H1 (cell line): ENCODE measurements at regions not wholly inside any gene's neighbourhood (a gene's known extent, or its start where the extent isn't known, plus 50 kb on each side); places are given as distances from the start of the nearest gene placed in this dataset.
"Not testable (repeated sequence)": the region's sequence is repeated elsewhere in the genome, so short reads cannot be mapped to it uniquely, and the experiment has no call there.

Experiments
- CTCF ChIA-PET: fragments of 300-600 bp; sonication (Branson Sonifier 250); formaldehyde crosslinking; loops from one replicate; lab custom pipeline; 2021; ENCODE audit not compliant: partially characterized antibody; lab: Charles Lee
- POLR2A ChIA-PET: fragments of 300-600 bp; sonication (Branson Sonifier 250); formaldehyde crosslinking; loops from one replicate; lab custom pipeline; 2021; ENCODE audit warnings: inconsistent platforms; ENCODE audit not compliant: partially characterized antibody; lab: Charles Lee
- DNase-seq, 2 experiments: peaks; one replicate each; pipeline versions ENCODE4 v3.0.0 to v3.0.0-alpha.2; 2010 to 2022; ENCODE audit warnings: low spot score in 2 of 2, low read depth in 1 of 2, mixed read lengths in 1 of 2
- FAIRE-seq: peaks from 2 replicates; lab custom pipeline; 2011; peaks lifted over from hg19 to GRCh38; lab: Jason Lieb, UNC
- H2AFZ ChIP-seq: 2 replicates; pipeline ENCODE4 v1.8.1; 2012; ENCODE audit warnings: low read length, inconsistent platforms
- H2AK5ac ChIP-seq: 2 replicates; pipeline ENCODE4 v1.6.1; 2013; ENCODE audit warnings: low read depth, low read length
- H2BK120ac ChIP-seq: replicated peaks from 2 replicates; pipeline ENCODE3; 2013; ENCODE audit warnings: low read depth, low read length, inconsistent platforms
- H2BK12ac ChIP-seq: 2 replicates; pipeline ENCODE4 v1.6.1; 2013; ENCODE audit warnings: low read depth, low read length
- H2BK15ac ChIP-seq: 2 replicates; pipeline ENCODE4 v1.6.1; 2013; ENCODE audit warnings: low read length
- H2BK20ac ChIP-seq: 2 replicates; pipeline ENCODE4 v1.6.1; 2013; ENCODE audit warnings: low read length
- H2BK5ac ChIP-seq: 2 replicates; pipeline ENCODE4 v1.6.1; 2013; ENCODE audit warnings: low read depth, low read length
- H3K14ac ChIP-seq: 2 replicates; pipeline ENCODE4 v1.6.1; 2013; ENCODE audit warnings: inconsistent platforms; ENCODE audit not compliant: insufficient read length
- H3K18ac ChIP-seq: 2 replicates; pipeline ENCODE4 v1.6.1; 2013; ENCODE audit warnings: low read length; ENCODE audit errors: extremely low read depth
- H3K23ac ChIP-seq: 2 replicates; pipeline ENCODE4 v1.6.1; 2013; ENCODE audit warnings: inconsistent platforms; ENCODE audit not compliant: insufficient read length
- H3K23me2 ChIP-seq: 2 replicates; pipeline ENCODE4 v1.6.1; 2013; ENCODE audit warnings: low read depth, low read length
- H3K27ac ChIP-seq: 2 replicates; pipeline ENCODE4 v1.6.1; 2011; ENCODE audit warnings: low read depth, low read length, inconsistent platforms
- H3K27me3 ChIP-seq, 4 experiments: replicated peaks in 1 of 4; 1 replicate in 1 of 4; 2 replicates in 3 of 4; pipeline versions ENCODE4 v1.6.1 to v1.8.1; 2011 to 2013; ENCODE audit warnings: low read length in 3 of 4, mild to moderate bottlenecking in 3 of 4, inconsistent platforms in 2 of 4, mixed read lengths in 2 of 4, moderate library complexity in 1 of 4; ENCODE audit not compliant: control insufficient read depth in 3 of 4, insufficient read depth in 3 of 4; ENCODE audit errors: extremely low read depth in 1 of 4
- H3K36me3 ChIP-seq, 4 experiments: 2 replicates each; pipeline versions ENCODE4 v1.6.1 to v1.8.1; 2011 to 2013; ENCODE audit warnings: mild to moderate bottlenecking in 4 of 4, low read length in 3 of 4, moderate library complexity in 2 of 4, control low read depth in 1 of 4, inconsistent platforms in 1 of 4; ENCODE audit not compliant: insufficient read depth in 4 of 4, control insufficient read depth in 2 of 4
- H3K4ac ChIP-seq: replicated peaks from 2 replicates; pipeline ENCODE3; 2013; ENCODE audit warnings: low read length, low read depth, mixed read lengths, inconsistent platforms; ENCODE audit not compliant: insufficient read length
- H3K4me1 ChIP-seq, 4 experiments: replicated peaks in 1 of 4; 1 replicate in 1 of 4; 2 replicates in 3 of 4; pipeline versions ENCODE4 v1.6.1 to v1.8.1; 2011 to 2013; ENCODE audit warnings: low read length in 3 of 4, inconsistent platforms in 2 of 4, mixed read lengths in 1 of 4; ENCODE audit not compliant: insufficient read depth in 4 of 4, control insufficient read depth in 3 of 4
- H3K4me2 ChIP-seq, 2 experiments: 2 replicates each; pipeline versions ENCODE4 v1.6.1 to v1.8.1; 2011 to 2013; ENCODE audit warnings: low read depth in 2 of 2, low read length in 2 of 2, control low read depth in 1 of 2, inconsistent platforms in 1 of 2, mild to moderate bottlenecking in 1 of 2; ENCODE audit not compliant: insufficient read depth in 1 of 2
- H3K4me3 ChIP-seq, 4 experiments: fragments of 200-600, 300-600 bp in 1 of 4; sonication (generic), shearing (Covaris generic), sonication (Bioruptor Twin) in 1 of 4; 2 replicates each; pipeline versions ENCODE4 v1.5.1 to v1.8.1; 2011 to 2016; ENCODE audit warnings: low read length in 4 of 4, low read depth in 3 of 4, control low read depth in 2 of 4, inconsistent platforms in 2 of 4, mild to moderate bottlenecking in 2 of 4, mixed read lengths in 1 of 4, moderate library complexity in 1 of 4; ENCODE audit not compliant: insufficient read depth in 2 of 4; ENCODE audit errors: extremely low read depth in 1 of 4
- H3K56ac ChIP-seq: replicated peaks from 2 replicates; pipeline ENCODE3; 2013; ENCODE audit warnings: low read depth, mild to moderate bottlenecking, mixed read lengths, low read length, inconsistent platforms; ENCODE audit not compliant: insufficient read length
- H3K79me1 ChIP-seq: 2 replicates; pipeline ENCODE4 v1.6.1; 2013; ENCODE audit warnings: low read depth, low read length, control low read depth
- H3K79me2 ChIP-seq, 2 experiments: 2 replicates each; pipeline versions ENCODE4 v1.6.1 to v1.8.1; 2012 to 2013; ENCODE audit warnings: low read length in 2 of 2, mild to moderate bottlenecking in 2 of 2, inconsistent platforms in 1 of 2; ENCODE audit not compliant: insufficient read depth in 2 of 2, control insufficient read depth in 1 of 2
- H3K9ac ChIP-seq, 4 experiments: replicated peaks in 1 of 4; 1 replicate in 1 of 4; 2 replicates in 3 of 4; pipeline versions ENCODE4 v1.6.1 to v1.8.1; 2011 to 2013; ENCODE audit warnings: low read depth in 3 of 4, low read length in 3 of 4, control low read depth in 2 of 4, mild to moderate bottlenecking in 2 of 4, moderate library complexity in 2 of 4, inconsistent platforms in 1 of 4; ENCODE audit errors: extremely low read depth in 1 of 4
- H3K9me3 ChIP-seq, 2 experiments: 2 replicates each; pipeline versions ENCODE4 v1.6.1 to v1.8.1; 2012 to 2013; ENCODE audit warnings: mild to moderate bottlenecking in 2 of 2, moderate library complexity in 2 of 2, control low read depth in 1 of 2, inconsistent platforms in 1 of 2, low read depth in 1 of 2, low read length in 1 of 2, mixed read lengths in 1 of 2; ENCODE audit not compliant: insufficient read depth in 2 of 2
- H4K20me1 ChIP-seq, 2 experiments: replicated peaks in 1 of 2; 2 replicates each; pipeline versions ENCODE3 to v1.8.1; 2011 to 2013; ENCODE audit warnings: inconsistent platforms in 2 of 2, low read length in 2 of 2, mild to moderate bottlenecking in 1 of 2; ENCODE audit not compliant: insufficient read depth in 2 of 2, control insufficient read depth in 1 of 2
- H4K5ac ChIP-seq: 2 replicates; pipeline ENCODE4 v1.6.1; 2013; ENCODE audit warnings: low read length, low read depth, mixed read lengths, inconsistent platforms; ENCODE audit not compliant: insufficient read length
- H4K8ac ChIP-seq: 2 replicates; pipeline ENCODE4 v1.8.0; 2013; ENCODE audit warnings: mild to moderate bottlenecking, moderate library complexity, low read length, inconsistent platforms; ENCODE audit not compliant: insufficient read depth; ENCODE audit errors: extremely low read depth
- H4K91ac ChIP-seq: replicated peaks from 2 replicates; pipeline ENCODE3; 2013; ENCODE audit warnings: low read length, mixed read lengths, inconsistent platforms; ENCODE audit not compliant: insufficient read length
- E2F6 ChIP-seq: IDR thresholded peaks from 2 replicates; pipeline ENCODE4 v1.6.1; 2012; ENCODE audit warnings: inconsistent platforms
- EZH2 ChIP-seq: fragments of 200-600 bp; sonication (generic); IDR thresholded peaks from 2 replicates; pipeline ENCODE4 v1.7.1; 2012; ENCODE audit warnings: low read depth, mild to moderate bottlenecking, moderate library complexity, low read length, inconsistent platforms; ENCODE audit not compliant: severe bottlenecking
- KDM4A ChIP-seq: IDR thresholded peaks from one replicate; pipeline ENCODE4 v1.7.1; 2012; ENCODE audit warnings: low read depth, mild to moderate bottlenecking, moderate library complexity, low read length, inconsistent platforms; ENCODE audit not compliant: severe bottlenecking
- RNF2 ChIP-seq: fragments of 200-900, 300-1000 bp; sonication (generic); IDR thresholded peaks from 2 replicates; pipeline ENCODE4 v1.7.1; 2016; ENCODE audit warnings: borderline replicate concordance, low read depth, mild to moderate bottlenecking, antibody characterized with exemption, low read length; ENCODE audit not compliant: poor library complexity, severe bottlenecking; ENCODE audit errors: missing control alignments
- SUZ12 ChIP-seq: fragments of 200-600 bp; sonication (generic); IDR thresholded peaks from 2 replicates; pipeline ENCODE4 v1.6.1; 2012; ENCODE audit warnings: mild to moderate bottlenecking, inconsistent platforms, low read length, moderate library complexity, mixed read lengths
- WGBS, 2 experiments: shearing (Covaris generic) in 1 of 2; methylation state at CpG; one replicate each; pipeline versions ENCODE4 v1.1.6 to v1.1.7; 2013 to 2015; ENCODE audit warnings: low lambda C conversion rate in 2 of 2, mixed read lengths in 2 of 2, inconsistent platforms in 1 of 2, low coverage in 1 of 2, missing lambda C conversion rate in 1 of 2; ENCODE audit not compliant: insufficient replicate concordance in 2 of 2, insufficient coverage in 1 of 2, insufficient read length in 1 of 2; ENCODE audit errors: extremely low coverage in 1 of 2, missing lambda C conversion rate in 1 of 2; 5-methylcytosine and 5-hydroxymethylcytosine counted together

- H2AFZ ChIP-seq, H3K23me2 ChIP-seq, H3K18ac ChIP-seq, H4K5ac ChIP-seq, H3K79me1 ChIP-seq, FAIRE-seq, H2BK5ac ChIP-seq, H3K56ac ChIP-seq, H2BK12ac ChIP-seq, H4K20me1 ChIP-seq, H3K79me2 ChIP-seq, H2BK120ac ChIP-seq, H3K9me3 ChIP-seq, H4K8ac ChIP-seq, H2BK15ac ChIP-seq, H3K27ac ChIP-seq, H3K4me1 ChIP-seq, H3K9ac ChIP-seq, CTCF ChIA-PET, H3K23ac ChIP-seq, H4K91ac ChIP-seq, H3K14ac ChIP-seq, H2AK5ac ChIP-seq, H2BK20ac ChIP-seq, H3K4ac ChIP-seq, POLR2A ChIA-PET, H3K36me3 ChIP-seq: not testable (repeated sequence)
- 13% methylated on average over 10 of the region's 49 CpGs; no CpG with 5 or more reads in 1 of the 2 experiments for WGBS, 2 experiments
- H3K4me3 ChIP-seq = peak overlapping the region in 1 of 4 experiments; percentile 47; a peak in 2 of 8 replicates
- DNase-seq = peak in 1 of 2 experiments; percentile 80
- peak overlapping the region; percentile 50 to 62; a peak in 3 of 4 replicates for H3K4me2 ChIP-seq
- H3K27me3 ChIP-seq = peaks cover 11 to 43% (median 22%) of the 10 kb centered on the region in 4 experiments
- TF ChIP-seq KDM4A = peak; percentile 56
- TF ChIP-seq SUZ12 = peak; percentile 66
- TF ChIP-seq RNF2 = peak; percentile 48
- peak; percentile 17; the same call in 1 of the 2 replicates for TF ChIP-seq E2F6
- TF ChIP-seq EZH2 = peak; percentile 66
Measured at GRCh38 chr9:41272879-41273548, 83.9 kb upstream of the ZNG1F start.
